HuH-7 (cell line): ENCODE measurements at regions not wholly inside any gene's neighbourhood (a gene's known extent, or its start where the extent isn't known, plus 50 kb on each side); places are given as distances from the start of the nearest gene placed in this dataset.
A peak's percentile ranks its signal among the peaks of the same experiment; 100 is the strongest.
"Not testable (repeated sequence)": the region's sequence is repeated elsewhere in the genome, so short reads cannot be mapped to it uniquely, and the experiment has no call there.

Experiments
- DNase-seq: peaks from one replicate; pipeline ENCODE4 v3.0.0; 2011; ENCODE audit warnings: low spot score

GRCh38 chr6:112879920-112880413 lies 532.8 kb downstream of the RFPL4B start:
- peak; percentile 82 for DNase-seq

- no peak for DNase-seq
Measured at GRCh38 chr6:112881027-112881426, 533.9 kb downstream of the RFPL4B start.

DNA sequence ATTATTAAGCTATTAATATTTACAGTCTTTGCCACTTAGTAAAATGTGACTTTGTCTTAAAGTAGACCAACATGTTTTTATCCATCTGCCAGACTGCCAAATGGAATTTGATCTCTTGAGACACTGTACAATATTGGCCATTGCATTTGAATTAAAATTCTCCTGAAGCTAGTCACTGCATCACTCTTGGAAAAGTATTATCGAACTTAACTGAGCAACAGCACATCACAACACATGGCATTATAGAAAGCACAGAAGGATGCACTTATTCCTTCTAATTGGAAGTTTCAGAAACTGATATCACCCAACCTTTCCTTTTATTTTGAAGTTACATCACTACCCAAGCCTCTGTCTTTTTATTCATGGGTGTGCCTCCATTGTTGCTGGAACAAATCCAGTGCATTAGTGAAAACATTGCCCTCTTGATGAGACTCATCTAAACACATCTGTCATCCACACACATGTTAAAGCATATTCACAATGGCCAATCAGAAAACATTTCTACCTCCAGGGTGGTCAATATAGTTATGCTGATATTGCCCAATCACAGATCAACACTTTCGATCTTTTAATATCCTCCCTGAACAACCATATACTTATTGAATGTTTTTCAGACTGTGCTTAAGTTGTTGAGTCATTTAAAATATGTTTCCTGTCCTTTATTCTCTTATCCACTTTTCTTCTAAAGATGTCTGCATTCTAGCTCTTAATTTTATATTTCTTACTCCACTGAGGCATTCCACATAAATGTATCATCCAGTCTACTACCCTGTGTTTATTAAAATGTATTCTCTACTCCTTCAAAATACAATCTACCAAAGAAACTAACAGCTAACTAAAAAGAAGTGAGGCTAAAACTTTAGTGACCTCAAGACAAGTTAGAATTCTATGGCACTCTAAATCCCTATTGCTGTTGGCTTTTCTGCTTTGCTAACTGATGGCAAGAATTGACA lies 535.0 kb downstream of the RFPL4B start:
- DNase-seq: no peak

- DNase-seq: no peak
Measured at GRCh38 chr6:112883095-112883494, 536.0 kb downstream of the RFPL4B start.

GRCh38 chr6:112886415-112886814 lies 539.3 kb downstream of the RFPL4B start:
- no peak for DNase-seq

DNA sequence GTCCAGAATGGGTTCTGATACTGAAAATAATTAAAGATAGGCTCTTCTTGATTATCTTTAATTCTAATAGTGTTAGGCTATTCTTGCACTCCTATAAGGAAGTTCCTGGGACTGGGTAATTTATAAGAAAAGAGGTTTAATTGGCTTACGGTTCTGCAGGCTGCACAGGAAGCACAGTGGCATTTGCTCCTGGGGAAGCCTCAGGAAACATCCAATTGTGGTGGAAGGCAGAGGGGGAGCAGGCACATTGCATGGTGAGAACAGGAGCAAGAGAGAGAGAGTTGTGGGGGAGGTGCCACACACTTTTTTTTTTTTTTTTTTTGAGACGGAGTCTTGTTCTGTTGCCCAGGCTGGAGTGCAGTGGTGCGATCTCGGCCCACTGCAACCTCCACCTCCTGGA lies 540.3 kb downstream of the RFPL4B start:
- DNase-seq: not testable (repeated sequence)

DNA sequence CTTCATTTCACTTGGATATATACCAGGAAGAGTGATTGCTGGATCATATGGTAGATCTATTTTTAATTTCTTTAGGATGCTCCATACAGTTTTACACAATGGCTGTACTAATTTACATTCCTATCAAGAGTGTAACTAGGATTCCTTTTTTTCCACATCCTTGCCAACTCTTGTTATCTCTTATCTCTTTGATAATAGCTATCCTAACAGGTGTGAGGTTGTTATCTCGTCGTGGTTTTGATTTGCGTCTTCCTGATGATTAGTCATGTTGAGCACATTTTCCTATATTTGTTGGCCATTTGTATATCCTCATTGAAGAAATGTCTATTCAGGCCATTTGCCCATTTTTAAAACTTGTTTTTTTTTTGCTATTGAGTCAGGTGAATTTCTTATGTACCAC lies 552.4 kb downstream of the RFPL4B start:
- DNase-seq: no peak

GRCh38 chr6:112903361-112903760 lies 556.2 kb downstream of the RFPL4B start:
- DNase-seq: no peak

GRCh38 chr6:112906726-112907125 lies 559.6 kb downstream of the RFPL4B start:
- no peak for DNase-seq

- DNase-seq: no peak
Measured at GRCh38 chr6:112909781-112910180, 562.7 kb downstream of the RFPL4B start.

- DNase-seq: no peak
Measured at GRCh38 chr6:112910256-112910655, 563.1 kb downstream of the RFPL4B start.

- no peak for DNase-seq
Measured at GRCh38 chr6:112911959-112912358, 564.8 kb downstream of the RFPL4B start.

DNA sequence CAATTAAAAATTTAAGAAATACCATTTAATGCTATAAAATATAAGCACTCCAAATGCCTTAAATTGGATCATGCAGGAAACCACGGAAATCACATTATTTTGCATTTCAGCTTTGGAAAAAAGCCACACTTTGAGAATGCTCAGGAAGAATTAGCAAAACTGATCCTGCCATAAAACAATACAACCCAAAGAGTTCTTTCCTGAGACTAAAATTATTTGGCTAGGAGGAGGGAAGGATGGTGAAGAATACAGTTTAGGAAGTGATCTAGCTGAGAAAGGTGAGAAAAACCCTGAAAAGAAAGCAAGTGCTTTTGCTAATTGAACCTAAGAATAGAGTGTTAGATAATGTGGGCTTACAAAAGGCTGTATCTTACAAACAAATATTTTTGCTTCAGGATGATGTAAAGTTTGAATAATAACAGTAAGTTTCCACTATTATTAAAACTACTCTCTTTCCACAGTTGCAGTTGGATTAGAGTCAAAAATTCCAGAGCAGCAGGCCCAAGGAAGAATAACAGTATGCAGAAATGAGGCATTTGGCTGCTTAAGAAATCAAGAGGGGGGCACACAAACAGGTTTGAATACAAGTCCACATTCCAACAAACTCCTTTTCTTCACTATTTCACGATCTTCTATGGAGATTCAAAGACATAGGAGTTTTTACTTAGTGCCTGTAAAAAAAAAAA lies 565.4 kb downstream of the RFPL4B start:
- no peak for DNase-seq

- DNase-seq: not testable (repeated sequence)
Measured at GRCh38 chr6:112919744-112920143, 572.6 kb downstream of the RFPL4B start.

GRCh38 chr6:112920994-112921393 lies 573.9 kb downstream of the RFPL4B start:
- no peak for DNase-seq

DNA sequence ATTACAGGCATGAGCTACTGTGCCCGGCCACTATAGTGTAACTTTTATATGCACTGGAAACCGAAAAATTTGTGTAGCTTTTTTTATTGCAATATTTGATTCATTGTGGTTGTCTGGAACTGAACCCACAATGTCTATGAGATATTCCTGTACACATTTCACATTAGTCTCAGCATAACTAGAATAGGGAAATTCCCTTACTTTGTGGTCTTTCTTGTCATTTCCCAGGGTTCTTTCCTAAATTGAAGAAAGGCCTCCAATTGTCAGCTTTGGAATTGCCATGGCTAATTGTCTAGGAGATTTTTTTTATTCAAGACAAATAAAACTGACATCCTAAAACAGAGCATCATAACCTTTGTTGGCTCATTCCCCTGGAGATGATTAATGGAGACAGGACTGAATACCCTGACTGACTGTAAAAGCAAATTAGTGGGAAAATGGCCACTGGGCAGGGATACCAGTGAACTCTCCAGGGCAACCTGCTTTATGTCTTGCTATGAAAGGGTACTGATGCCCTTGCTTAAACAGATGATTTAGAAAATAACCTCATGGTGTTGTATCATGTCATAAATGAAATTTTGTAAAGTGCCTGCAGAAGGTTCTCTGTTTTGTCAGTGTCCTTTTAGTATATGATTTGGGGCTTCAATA lies 576.9 kb downstream of the RFPL4B start:
- DNase-seq: no peak

DNA sequence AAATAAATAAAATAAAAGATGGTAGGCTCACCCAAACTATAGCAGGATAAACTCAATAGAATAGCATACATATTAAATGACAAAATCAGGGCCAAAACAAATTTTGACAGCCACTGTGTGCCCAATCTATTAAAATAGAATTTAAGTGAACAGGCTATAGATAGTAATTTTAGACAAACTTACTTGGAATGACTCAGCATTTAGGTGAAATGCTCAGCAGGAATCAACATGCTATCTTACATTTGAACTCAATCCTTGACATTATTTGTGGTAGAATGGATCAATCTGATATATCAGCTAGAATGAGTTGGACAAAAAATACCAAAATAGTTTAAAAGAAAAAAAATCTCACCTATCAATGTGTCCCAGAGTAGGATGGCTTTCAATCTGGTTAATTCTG lies 578.6 kb downstream of the RFPL4B start:
- DNase-seq: no peak

DNA sequence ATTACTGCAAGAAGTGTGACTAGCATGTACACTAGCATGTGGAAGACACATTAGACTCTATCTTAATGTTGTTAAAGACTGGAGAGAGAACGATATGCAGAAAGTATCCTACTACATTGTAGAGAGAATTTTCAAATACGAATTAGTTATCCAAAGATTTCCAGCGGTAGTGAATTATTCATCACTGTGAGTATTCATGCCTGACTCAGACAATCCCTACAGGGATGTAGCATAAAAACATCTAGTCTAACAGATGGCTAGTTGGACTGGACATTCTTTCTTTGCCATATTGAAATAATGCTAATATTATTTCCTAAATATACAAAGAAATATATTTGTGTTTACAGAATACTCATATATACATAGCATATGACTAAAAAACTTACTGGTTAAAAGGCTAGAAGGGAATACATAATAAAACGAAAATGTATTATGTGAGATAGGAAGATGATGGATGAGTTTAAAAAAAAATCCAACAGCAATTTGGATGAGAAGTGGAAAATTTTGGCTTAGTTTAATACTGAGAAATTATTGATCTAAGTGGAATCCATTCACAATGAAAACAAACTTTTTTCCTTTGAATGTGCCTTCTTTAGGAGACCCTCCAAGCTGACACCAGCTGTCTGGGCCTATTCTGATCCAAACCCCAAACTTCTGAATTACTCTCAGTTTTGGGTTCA lies 580.7 kb downstream of the RFPL4B start:
- DNase-seq: no peak

- DNase-seq: no peak
Measured at GRCh38 chr6:112929641-112930040, 582.5 kb downstream of the RFPL4B start.

GRCh38 chr6:112931832-112932231 lies 584.7 kb downstream of the RFPL4B start:
- no peak for DNase-seq

- DNase-seq: no peak
Measured at GRCh38 chr6:112933947-112934346, 586.8 kb downstream of the RFPL4B start.
